ENCODE measurements at regions not wholly inside any gene's neighbourhood (a gene's known extent, or its start where the extent isn't known, plus 50 kb on each side); places are given as distances from the start of the nearest gene placed in this dataset.

- no peak for TF ChIP-seq EZH2 (IDR thresholded peaks at IDR 0.05; ENCODE audit: borderline replicate concordance, low read depth, low read length, severe bottlenecking)
- TF ChIP-seq, protein P1, sequence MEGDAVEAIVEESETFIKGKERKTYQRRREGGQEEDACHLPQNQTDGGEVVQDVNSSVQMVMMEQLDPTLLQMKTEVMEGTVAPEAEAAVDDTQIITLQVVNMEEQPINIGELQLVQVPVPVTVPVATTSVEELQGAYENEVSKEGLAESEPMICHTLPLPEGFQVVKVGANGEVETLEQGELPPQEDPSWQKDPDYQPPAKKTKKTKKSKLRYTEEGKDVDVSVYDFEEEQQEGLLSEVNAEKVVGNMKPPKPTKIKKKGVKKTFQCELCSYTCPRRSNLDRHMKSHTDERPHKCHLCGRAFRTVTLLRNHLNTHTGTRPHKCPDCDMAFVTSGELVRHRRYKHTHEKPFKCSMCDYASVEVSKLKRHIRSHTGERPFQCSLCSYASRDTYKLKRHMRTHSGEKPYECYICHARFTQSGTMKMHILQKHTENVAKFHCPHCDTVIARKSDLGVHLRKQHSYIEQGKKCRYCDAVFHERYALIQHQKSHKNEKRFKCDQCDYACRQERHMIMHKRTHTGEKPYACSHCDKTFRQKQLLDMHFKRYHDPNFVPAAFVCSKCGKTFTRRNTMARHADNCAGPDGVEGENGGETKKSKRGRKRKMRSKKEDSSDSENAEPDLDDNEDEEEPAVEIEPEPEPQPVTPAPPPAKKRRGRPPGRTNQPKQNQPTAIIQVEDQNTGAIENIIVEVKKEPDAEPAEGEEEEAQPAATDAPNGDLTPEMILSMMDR (IDR thresholded peaks at IDR 0.05; ENCODE audit: borderline replicate concordance, extremely low read depth, low read length, poor library complexity, severe bottlenecking), result no peak
These were observed 82.8 kb upstream of the NKX1-1 start for GRCh38 chr4:1488831-1489638.
